ENCODE measurements at regions not wholly inside any gene's neighbourhood (a gene's known extent, or its start where the extent isn't known, plus 50 kb on each side); places are given as distances from the start of the nearest gene placed in this dataset.

DNA sequence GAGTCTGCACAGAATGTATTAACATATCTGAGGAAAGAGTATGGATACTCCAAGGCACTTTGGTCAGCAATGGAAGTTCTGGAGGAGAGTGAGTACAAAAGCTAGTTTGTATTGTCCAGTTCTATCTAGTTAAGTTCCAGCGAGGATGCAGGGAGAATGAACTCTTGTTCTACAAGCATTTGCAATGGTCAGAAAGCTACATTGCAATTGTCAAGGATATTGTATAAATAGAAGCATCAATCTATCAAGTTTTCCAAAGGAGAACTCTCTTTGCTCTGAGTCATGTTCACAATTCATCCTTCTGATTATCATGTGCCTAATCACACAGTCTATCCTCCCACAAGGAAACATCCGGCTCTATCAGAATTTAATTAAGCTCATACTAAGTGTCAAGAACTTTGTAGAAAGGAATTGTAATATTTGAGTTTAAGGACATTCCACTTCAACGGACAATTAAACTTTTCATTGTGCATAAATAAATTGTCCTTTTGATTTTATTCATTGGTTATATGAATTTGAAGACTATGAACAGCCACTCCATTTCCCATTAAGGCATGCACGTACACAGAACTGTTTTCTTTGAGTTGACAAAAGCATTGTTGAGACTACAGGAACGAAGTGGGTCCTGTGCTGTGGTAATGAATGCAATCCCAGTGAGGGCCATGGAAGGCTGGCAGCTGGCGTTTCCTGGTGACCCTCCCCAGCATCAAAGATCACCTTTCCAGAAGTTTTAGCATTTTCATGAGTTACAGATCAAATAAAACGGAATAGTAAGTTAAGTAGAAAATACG is 973.5 kb upstream of the GOT2 start:
- no peak for DNase-seq

DNA sequence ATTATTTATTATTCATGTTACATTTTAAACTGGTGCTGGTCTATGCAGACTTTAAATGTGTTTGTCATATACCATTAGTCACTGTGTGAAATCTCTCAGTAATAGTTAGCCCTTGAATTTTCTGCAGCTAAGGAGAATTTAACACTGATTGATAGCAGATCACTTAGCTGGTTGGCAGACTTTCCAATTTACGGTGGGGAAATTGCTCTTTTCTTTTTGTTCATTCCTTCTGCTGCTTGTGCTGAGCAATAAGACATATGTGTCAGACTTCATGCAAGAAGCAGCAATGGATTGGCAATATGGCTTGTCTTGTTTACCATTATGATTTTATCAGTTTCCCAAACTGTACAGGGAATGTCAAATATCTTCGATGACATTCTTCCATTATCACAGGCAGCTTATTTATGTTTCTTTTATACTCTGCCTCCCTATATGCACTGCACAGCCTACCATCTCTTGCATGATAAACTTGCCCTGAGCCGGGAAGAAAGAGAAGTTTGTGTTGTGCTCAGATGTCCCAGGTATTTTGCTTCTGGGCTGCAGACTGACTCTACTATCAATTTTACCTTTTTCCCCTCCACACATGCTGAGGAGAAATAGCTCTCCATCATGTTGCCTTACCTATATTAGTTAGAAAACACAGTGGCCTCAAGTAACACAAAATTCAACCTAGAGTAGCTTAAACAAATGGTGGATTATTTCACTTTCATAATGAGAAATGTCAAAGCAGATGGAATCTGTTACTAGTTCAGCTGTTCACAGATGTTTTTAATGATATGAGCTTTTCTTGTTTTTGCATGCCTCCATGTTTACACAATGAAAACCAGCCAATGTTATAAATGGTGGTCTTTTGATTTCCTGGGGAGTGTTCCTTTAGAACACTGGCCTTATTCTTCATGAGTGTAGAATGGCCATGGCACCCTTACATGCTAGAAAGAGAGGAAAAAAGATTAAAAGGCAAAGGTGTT is 968.1 kb upstream of the GOT2 start:
- no peak for DNase-seq

DNA sequence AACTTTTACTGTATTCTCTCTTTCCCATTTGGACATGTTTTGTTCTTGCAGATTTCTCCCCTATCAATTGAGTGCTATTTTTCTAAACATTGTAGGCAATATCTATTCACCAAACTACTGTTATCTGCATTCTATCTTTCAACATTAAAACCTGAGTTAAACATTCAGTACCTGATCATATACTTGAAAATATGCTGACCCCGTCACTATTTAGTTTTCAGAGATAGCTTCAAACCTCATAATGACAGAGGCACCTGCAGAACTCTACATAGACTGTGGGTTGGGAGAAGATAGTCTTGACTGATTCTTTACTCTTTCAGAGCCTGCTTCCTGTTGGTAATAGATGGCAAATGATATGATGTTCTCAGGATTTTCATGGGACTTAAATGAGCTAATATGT is 965.7 kb upstream of the GOT2 start:
- no peak for DNase-seq

DNA sequence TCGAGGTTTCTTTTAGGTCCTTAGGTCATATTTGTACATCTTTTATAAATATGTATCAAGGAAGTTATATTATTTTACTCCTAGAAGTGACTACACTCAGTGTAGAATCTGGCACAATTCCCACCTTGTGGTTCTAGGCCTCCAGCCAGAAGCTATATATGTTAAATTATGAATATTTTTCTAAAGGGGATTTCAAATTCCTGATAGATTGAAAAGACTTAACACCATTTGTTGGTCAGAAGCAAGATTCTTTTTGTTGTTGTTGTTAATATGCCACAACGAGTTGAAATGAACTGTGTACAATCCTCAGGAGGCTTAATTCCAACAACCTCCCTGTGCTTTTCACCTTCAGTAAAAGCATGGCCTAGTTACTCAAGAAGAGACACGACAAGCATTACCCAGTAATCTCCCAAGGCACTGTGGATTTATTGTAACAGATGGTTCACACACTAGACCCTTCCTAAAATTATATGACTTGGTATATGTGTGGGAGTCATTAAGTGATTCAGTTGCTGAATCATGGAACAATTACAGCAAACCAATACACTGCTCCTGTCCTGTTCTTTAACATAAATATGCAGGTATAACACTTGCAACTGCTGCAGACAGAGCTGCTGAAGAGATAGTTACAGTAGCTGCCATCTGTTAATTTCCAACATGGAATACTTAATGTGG is 964.4 kb upstream of the GOT2 start:
- DNase-seq, result peak; percentile 15

DNA sequence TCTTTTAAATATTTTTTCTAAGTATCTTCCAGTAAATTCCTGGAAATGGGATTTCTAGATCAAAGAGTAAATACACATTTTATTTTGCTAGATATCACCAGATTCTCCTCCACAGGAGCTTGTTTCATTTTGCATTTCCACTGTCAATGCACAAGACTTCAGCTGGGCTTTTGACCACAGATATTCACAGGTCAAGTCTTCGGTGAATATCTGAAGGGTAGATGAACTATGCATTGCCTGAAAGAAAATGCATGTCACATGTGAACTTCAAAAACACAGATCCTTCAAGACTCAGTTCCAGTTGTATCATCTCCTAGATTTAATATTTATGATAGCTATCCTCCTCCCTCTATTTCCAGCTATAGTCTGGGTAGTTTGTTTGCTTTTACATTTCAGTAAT is 963.6 kb upstream of the GOT2 start:
- no peak for DNase-seq

DNA sequence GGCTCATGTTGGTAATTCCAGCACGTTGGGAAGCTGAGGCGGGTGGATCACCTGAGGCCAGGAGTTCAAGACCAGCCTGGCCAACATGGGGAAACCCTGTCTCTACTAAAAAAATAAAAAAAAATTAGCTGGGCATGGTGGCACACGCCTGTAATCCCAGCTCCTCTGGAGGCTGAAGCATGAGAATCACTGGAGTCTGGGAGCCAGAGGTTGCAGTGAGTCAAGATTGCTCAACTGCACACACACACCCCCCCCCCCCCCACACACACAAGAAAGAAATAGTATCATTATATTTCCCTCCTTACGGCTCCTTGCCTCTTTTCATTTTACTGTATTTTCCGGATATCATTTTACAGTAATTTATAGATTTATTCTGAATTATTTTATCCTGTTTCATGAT is 963.1 kb upstream of the GOT2 start:
- no peak for DNase-seq

DNA sequence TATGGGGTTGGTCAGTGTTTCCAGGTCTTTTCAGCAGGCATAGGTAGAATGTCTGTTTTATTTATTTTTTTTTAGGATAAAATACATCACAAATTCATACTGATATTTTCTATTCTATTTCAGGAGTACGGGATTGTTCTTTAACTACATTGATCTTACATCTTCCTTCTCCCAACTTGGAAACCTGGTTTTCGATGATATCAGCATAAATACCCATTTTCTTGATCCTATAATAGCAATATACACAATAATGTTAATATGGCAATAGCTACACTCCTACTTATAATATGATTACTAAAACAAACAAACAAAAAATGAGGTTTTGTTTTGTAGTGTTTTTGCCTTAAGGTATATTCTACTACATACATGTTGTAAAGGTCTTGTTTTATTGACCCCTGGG is 962.4 kb upstream of the GOT2 start:
- no peak for DNase-seq

DNA sequence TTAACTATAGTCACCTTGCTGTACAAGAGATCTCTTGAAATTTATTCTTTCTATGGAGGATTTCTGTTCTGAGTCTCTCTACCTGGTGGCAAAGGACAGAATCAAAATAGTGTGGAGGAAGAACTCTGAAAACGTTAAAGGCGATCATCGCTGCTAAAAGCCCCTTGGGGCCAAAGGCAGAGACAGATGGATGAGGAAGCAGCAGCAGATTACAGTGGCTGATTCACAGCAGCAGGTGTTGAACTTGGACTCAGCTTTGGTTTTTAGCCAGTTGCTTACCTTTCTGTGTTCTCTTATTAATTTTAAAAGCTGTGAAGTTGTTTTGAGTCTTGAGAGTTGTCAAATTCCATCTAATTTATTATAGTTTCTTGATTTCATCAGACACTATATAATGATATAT is 956.1 kb upstream of the GOT2 start:
- no peak for DNase-seq

DNA sequence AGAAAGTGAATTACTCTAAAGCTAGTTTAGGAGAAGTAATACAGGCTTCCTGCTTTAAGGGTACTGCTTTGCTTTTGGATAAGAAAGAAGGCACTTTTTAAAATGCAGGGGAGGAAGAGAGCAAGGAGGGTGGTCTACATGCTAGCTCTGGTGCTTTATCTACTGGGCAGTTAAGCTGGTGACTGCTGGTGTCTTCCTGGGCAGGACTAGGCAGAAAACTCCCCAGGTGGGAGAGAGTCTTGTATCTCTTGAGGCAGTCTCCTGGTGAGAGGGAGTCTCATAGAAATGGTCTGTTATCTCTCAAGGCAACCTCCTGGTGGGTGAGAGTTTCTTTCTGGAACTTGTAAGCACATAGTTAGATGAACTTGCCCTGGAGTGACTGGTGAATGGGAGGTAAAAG is 953.9 kb upstream of the GOT2 start:
- no peak for DNase-seq

DNA sequence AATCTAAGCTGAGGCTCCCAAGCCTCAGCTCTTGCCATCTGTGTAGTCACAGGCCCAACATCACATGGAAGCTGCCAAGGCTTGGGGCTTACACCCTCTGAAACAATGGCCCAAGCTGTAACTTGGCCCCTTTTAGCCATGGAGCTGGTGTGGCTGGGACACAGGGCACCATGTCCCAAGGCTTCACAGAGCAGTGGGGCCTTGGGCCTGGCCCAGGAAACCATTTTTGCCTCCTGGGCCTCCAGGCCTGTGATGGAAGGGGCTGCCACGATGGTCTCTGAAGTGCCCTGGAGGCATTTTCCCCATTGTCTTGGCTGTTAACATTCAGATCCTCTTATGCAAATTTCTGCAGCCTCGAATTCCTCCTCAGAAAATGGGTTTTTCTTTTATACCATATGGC is 952.3 kb upstream of the GOT2 start:
- no peak for DNase-seq

DNA sequence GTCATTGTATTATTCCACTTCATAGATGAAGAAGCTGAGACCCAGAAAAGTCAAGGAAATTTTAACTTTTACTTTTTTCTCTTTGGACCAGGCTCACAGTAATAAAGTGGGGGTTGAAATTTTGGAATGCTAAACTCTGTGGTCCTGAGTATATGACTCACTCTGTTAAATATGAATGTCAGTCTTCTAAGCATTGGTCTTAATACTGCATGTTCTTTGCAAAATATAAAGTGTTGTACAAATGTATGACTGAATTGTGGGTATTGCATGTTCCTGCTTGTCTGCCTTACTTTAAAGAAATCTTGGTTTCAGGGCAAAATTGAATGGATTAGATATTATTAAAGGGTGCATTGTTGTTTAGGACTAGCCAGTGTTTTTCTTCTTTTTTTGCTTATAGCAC is 950.8 kb upstream of the GOT2 start:
- DNase-seq, result no peak

DNA sequence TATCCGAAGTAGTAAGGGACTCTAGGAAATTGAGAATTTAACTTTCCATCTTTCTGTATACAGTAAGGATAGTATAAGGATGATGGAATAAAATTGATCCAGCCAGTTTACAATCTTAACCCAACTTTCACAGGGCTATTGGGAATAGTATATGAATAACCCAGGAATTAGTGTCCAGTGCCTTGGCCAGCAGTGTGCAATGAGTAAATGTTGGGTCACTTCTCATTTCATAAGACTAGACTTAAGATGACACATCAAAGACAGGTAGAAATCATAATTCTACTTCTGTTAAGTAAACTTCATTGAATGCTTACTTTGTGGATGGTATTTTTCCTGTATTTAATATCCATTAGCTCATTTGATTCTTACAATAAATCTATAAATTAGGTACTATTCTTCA is 949.6 kb upstream of the GOT2 start:
- no peak for DNase-seq

DNA sequence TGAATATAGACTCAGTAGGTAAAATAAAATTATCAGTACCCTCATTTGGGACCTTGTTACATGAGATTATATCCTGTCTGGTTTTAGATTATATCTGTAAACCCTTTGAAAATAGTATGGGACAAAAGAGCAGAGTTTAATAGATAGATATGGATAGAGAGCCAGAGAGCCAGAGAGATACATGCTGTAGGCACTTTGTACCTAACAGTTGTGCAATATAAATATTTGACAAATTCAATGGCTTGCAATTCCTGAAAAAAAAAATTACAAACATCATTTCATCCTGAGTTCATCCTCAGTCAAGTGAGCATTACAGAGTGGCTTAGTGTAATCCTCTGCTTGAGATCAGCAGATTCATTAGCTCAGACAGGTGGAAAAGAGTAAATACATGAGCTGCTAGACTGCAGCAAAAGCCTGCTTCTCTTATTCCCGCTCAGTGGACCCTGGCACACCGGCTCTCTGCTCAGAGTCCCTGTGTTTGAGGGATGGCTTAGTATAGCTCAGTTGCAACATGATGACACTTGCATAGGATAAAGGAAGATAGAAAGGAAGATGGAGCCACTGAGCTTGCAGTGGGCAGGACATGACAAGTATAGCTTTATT is 931.6 kb upstream of the GOT2 start:
- DNase-seq, result no peak

DNA sequence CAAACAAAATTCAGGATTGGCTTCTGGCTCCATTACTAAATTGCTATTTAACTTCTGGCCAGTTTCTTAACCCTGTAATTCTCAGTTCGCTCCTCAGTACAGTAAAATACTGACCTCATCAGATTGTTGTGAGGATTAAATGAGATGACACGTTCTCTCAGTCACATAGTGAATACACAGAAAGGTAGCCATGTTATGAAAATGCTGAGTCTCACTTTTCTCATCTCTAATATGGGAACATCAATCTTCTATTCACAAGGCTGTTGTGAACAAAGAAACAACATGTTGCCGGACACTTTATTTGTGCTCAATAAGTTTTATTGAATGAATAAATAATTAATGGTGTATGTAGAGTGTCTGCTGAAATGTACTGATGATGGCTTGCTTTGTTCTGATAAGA is 924.5 kb upstream of the GOT2 start:
- no peak for DNase-seq

DNA sequence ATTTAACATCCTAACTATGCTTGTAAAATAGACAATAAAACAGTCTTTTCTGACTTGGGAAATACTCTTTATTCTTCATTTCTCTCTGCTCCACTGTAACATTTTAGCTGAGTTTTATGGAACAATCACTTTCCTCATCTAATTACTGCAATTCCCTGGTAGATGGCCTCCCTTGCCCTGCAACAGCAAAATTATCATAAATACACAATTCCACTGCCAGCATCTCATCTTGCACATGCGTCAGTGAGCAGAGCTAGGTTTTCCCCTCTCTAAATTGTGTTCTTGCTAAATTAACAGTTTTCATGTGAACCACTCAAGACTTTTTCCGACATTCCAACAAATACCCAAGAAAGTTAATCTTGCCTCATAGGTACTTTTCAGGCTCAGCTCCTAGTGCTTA is 920.9 kb upstream of the GOT2 start:
- no peak for DNase-seq

DNA sequence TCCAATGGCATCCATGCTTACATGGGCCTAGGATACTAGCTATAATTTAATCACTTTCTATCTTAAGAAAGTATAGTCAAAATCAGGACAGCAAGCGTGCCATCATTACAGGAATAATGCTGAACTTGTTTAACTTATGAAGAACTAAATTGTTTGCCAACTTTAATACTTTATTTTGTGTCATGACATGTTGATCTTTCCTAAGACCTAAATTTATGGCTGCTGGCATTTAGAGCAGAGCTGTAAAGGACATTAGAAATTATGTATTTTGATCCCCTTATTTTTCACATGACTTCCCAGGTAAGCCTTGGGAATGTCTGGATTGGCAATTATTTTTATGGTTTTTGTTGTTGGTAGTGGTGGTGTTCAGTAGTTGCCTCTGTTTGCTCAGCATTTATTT is 920.3 kb upstream of the GOT2 start:
- no peak for DNase-seq

DNA sequence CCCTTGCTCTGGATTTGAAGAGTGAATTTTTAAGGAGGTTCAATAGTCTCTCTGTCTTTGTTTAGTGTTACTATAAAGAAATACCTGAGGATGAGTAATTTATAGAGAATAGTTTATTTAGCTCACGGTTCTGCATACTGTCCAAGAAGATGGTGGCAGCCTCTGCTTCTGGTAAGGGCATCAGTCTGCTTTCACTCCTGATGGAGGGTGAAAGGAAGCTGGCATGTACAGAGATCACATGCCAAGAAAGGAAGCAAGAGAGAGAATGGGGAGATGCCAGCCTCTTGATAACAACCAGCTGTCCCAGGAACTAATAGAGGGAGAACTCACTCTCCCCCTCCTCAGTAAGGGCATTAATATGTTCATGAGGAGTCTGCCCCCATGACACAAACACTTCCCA is 917.5 kb upstream of the GOT2 start:
- DNase-seq, result no peak

DNA sequence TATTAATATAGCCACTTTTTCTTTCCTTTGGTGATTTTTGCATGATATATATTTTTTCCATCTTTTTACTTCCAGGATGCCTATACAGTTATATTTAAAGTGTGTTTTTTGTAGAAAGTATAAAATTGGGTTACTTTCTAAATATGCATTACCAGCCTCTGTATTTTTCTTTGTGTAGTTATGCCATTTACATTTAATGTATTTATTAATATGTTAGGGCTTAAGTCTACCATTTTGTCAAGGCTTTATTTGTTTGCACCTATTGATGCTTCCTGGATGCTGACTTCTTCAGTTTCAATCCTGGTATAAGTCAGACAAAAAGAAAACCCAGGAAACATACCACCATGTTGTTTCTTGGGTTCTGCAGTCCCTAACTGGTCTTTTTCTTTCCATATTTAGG is 911.1 kb upstream of the GOT2 start:
- no peak for DNase-seq

DNA sequence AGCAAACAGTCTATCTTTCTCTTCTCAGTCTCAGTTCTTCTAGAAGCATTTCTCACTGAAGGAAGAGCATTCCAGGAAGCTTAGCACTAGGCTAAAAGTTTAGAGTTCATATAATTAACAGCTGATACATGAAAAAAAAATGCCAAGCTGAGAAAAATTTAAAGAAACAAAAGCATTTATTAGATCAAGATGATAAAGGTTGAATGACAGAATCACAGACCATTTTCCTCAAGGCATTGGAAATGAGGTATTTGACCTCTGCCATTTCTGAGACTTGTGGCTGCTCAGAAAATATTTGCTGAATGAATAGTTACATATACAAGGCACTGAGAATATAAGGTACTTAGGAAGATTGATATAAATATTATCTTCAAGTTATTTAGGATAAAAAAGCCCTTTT is 901.6 kb upstream of the GOT2 start:
- no peak for DNase-seq

DNA sequence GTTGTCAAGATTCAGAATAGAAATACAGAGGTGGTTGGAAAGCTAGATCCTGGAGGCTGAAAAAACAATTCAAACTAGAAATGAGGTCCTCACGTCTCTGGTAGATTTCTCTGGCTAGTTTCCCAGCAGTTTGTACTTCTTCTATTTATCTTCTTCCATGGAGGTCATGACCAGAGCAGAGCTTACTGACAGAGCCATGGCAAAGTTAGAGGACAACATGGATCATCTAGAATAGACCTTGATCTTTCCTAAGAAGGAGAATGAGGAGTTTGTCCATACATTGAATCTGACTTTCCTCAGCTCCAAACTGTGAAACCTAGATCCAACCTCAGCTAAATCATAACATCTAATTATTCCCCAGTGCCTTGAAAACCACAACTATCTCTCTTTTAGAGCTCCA is 900.8 kb upstream of the GOT2 start:
- no peak for DNase-seq

DNA sequence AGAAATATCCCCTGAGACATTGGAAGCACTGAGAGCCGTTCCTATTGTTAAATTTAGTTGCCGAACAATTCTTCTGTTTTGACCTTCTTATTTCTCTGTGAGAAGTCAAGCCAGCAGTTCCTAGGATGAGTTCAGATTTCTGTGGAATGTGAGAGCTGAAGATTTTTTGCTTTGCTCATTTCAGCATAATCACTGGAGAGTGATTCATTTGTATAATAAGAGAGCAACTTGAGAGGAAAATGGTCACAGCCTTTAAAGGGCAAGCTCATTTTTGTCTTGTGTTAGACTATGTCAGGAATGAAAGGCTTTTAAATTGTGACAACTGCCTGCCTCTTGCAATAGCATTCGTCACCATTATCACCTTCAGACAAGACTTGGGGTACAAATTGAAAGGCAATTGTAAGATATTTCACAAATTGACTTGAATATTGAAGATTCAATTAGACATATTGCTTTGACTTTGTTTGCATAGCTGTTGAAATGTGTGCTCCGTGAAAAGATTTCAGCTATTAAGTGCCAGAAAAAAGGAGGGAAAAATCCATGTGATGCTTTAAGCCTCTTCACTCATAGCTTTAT is 900.0 kb upstream of the GOT2 start:
- DNase-seq, result no peak

DNA sequence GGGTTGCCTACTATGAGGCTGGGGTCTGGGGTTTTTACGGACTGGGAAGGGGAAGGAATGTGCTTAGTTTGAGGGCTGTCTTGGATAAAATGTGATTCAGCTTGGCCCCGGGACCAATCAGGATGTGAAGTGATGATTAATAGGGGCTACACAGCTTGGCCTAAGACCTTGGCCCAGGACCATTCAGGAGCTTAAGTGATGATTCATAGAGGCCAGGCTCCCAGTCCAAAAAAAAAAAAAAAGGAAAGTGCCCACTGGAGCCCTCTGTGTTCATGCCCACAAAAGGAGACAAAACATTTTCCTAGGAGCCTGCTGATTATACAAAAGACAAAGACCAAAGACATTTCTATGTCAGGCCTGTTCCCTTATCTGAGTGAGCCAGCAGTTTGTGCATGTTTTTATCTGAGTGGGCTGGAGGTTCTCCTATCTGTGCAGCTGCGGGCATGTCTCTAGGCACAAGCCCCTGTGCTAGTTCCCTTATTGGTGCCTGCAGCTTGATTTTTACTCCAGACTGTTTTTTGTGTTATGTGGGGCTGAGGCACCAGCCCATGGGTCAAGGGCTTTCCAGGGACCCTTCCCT is 898.2 kb upstream of the GOT2 start:
- DNase-seq, result no peak
